HG02840 (cell line): ENCODE measurements at regions not wholly inside any gene's neighbourhood (a gene's known extent, or its start where the extent isn't known, plus 50 kb on each side); places are given as distances from the start of the nearest gene placed in this dataset.
A peak's percentile ranks its signal among the peaks of the same experiment; 100 is the strongest.

ENCODE experiments used
- ATAC-seq: cut with Tn5 transposase; IDR thresholded peaks from one replicate; pipeline ENCODE4 v1.9.1; 2021; ENCODE audit warnings: mild to moderate bottlenecking, moderate library complexity, moderate number of reproducible peaks; ENCODE audit not compliant: unreplicated experiment, low FRiP score

- ATAC-seq: no peak
Measured at GRCh38 chr13:50584856-50585580, 258.5 kb downstream of the DLEU7 start.

- no peak for ATAC-seq
Measured at GRCh38 chr13:50585674-50586413, 257.6 kb downstream of the DLEU7 start.

GRCh38 chr13:50586414-50587083, 256.9 kb downstream of the DLEU7 start:
- no peak for ATAC-seq

GRCh38 chr13:50587115-50587514, 256.4 kb downstream of the DLEU7 start:
- no peak for ATAC-seq

GRCh38 chr13:50587645-50588373, 255.7 kb downstream of the DLEU7 start:
- no peak for ATAC-seq

- no peak for ATAC-seq
Measured at GRCh38 chr13:50588491-50589130, 254.9 kb downstream of the DLEU7 start.

GRCh38 chr13:50589139-50589538, 254.4 kb downstream of the DLEU7 start:
- ATAC-seq: no peak

- no peak for ATAC-seq
Measured at GRCh38 chr13:50589651-50590054, 253.8 kb downstream of the DLEU7 start.

- no peak for ATAC-seq
Measured at GRCh38 chr13:50592412-50593155, 250.9 kb downstream of the DLEU7 start.

- ATAC-seq: no peak
Measured at GRCh38 chr13:50593207-50593606, 250.3 kb downstream of the DLEU7 start.

GRCh38 chr13:50594276-50595051, 249.0 kb downstream of the DLEU7 start:
- peak; percentile 91 for ATAC-seq

GRCh38 chr13:50595196-50595595, 248.3 kb downstream of the DLEU7 start:
- ATAC-seq: no peak

- ATAC-seq: no peak
Measured at GRCh38 chr13:50596156-50596555, 247.3 kb downstream of the DLEU7 start.

- no peak for ATAC-seq
Measured at GRCh38 chr13:50596776-50597203, 246.7 kb downstream of the DLEU7 start.

GRCh38 chr13:50598338-50598737, 245.2 kb downstream of the DLEU7 start:
- no peak for ATAC-seq

- ATAC-seq: no peak
Measured at GRCh38 chr13:50599046-50599445, 244.4 kb downstream of the DLEU7 start.

GRCh38 chr13:50599927-50600326, 243.6 kb downstream of the DLEU7 start:
- ATAC-seq: no peak

GRCh38 chr13:50608370-50608769, 235.1 kb downstream of the DLEU7 start:
- no peak for ATAC-seq

GRCh38 chr13:50609011-50609410, 234.5 kb downstream of the DLEU7 start:
- ATAC-seq: no peak
